GM21576 (cell line): ENCODE measurements at regions not wholly inside any gene's neighbourhood (a gene's known extent, or its start where the extent isn't known, plus 50 kb on each side); places are given as distances from the start of the nearest gene placed in this dataset.
"Not testable (repeated sequence)": the region's sequence is repeated elsewhere in the genome, so short reads cannot be mapped to it uniquely, and the experiment has no call there.

Experiments used
- ATAC-seq: cut with Tn5 transposase; IDR thresholded peaks from one replicate; pipeline ENCODE4 v1.9.1; 2021; ENCODE audit warnings: mild to moderate bottlenecking, moderate library complexity; ENCODE audit not compliant: unreplicated experiment

DNA sequence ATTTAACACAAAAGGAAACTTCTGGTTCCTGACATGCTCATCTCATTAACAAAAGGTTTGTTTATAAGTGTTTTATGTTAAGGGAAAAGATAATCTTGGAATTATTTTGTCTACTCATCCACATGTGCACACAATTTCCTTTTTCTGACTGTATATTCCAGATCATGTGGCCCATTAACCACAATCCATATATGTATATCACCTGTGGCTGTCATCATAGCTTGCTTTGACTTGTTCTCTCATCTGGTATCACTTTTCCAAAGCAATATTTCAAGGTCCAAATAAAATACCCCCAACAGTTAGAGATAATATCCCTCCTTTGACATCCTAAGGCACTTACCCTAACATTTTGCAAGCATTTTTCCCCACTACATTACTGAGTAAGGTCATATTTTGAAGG is 856.1 kb downstream of the CDH11 start:
- no peak for ATAC-seq

DNA sequence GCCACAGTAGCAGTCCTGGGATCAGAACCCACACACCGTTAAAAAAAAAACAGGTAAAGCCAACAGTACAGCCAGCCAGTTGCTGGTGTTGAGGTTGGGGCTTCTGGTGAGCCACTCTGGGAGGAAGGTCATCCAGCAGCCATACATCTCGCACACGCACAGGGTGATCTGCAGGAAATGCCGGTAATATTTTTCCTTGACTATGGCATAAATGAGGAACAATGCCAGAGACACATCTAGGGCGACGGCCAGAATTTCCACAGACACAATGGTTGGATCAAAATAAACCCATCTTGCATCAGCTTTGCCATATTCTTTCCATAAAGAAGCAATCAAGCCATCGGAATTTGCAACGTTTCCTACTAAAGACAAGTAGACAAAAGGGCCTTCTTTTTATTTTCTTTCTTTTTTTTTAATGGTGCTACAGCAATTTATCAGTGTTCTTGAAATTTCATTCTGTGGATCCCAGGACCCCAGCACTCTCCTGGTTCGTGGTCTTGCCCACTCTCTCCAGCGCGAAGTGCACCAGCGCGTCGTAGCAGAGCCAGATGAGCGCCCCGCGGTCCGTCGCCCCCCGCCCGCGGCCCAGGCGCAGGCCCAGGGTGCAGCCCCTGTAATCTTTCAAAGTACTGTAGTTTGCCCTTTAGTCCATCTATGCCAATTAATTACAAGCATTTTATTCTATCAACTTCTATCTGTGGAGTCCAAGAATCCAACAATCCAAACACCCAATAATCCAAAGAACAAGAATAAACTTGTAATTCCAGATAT is 861.0 kb downstream of the CDH11 start:
- ATAC-seq = not testable (repeated sequence)

DNA sequence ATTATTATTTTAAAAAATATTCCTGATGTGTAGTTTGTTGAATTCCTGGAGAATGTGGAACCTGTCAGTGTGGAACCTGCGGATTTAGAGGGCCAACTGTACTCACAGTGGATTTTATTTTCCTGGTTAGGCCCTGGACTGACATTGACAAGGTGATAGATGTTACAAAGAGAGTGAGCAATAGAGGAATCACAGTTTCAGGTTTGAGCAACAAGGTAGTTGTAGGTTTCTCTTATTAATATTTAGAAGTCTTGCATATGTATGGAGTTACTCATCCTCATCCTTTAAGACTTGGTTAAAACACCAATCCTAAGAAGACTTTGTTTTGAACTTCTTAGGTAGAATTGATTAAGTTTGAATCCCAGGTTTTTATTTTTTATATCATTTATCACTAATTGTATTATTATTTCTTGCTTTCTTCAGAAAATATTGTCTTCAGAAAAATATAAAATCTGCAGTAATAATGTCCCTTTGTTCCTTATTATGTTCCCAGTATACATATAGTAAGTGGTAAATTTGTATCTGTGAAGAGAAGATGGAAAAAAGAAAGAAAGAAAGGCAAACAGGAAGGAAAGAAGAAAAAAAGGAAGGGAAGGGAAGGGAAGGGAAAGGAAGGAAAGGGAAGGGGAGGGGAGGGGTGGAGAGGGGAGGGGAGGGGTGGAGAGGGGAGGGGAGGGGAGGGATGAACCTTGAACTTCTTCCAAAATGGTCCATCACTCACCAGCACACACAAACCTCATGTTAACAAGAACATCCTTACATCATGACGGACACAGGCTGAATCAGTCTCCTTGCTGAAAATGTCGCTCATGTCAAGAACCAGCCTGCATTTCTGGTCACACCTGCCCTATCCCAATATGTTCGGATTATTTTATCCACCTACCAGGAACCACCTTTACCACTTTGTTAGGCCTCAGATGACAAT is 867.2 kb downstream of the CDH11 start:
- ATAC-seq = no peak

DNA sequence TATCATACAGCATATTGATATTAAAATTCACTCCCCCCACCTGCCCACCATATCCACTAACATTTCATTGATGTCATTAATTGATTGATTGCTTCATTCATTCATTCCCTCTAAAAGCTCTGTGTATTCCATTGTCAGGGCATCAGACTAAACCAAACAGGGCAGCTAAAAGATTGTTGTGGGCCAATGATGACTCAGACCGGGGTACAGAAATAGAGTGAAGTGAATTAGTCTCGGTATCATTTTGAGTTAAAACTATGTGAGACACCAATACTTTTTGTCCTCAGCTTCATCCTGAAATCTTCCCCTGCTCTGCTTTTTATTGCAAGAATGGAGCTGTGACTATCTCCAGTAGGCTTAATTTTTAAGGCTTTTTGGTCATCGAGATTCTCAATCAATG is 868.3 kb downstream of the CDH11 start:
- no peak for ATAC-seq

DNA sequence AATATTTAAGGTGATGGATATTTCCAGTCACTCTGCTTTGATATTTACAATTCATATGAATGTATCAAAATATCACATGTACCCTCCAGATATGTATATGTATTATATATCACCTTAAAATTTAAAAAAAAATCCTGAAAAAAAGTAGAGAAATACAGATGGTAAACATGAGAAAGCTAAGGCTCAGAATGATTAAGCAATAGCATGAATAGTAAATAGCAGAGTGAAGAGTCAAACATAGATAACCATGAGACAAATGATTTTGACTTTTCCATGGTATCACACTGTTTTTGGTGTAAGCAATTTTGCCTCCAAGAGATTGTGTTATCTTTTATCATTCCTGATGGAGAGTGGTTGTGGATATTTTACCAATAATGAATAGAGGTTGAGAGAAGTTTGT is 868.8 kb downstream of the CDH11 start:
- ATAC-seq = no peak

DNA sequence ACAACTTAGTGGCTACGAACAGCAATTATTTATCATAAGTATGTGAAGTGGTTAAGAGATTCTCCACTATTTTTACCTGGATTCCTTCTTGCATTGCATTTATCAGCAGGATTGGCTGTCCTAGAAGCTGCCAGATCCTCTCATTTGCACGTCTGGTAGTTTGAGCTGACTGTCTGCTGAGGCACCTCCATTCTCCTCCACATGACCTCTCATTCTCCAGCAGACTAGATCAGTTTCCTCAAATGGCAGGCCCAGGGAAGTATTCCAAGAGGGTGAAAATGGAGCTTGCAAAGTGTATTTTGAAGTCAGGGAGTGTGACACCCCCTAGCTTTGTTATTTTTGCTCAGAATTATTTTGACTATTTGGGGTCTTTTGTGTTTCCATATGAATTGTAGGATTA is 870.1 kb downstream of the CDH11 start:
- no peak for ATAC-seq

DNA sequence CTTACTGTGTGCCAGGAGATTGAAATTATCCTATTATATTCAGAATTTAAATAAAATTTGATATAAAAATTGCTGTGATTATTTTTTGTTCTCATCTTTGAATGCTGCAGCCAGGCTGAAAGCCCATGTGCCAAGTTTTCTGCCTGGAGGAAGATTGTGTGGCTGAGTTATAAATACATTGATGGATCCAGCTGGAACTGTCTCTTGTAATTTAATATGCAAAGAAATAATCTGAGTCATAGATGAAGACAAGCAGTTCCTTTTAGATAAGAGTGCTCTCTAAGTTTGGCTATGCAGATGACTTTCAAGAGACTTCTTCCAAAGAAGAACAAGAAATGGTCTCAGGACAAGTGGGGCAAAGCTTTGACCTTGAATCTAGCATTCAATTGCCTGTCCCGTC is 871.0 kb downstream of the CDH11 start:
- no peak for ATAC-seq

DNA sequence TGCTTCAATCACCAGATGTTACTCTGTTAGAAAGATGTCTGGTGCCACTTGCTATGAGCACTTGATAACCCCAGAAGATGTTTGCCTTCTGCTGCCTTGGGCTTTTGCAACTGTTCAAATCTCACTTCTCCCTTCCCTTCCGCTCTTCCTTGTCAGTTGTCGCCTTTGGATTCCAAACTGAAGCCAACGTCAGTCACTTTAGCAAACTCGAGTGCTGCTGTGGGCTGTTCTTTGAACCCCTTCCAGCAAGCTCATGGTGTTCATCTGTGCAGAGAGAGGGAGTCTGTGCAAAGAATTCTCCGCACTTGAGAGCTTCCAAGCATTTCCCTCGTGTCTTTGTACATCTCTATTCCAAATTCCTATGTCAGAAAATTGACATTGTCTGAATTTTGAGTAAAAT is 879.4 kb downstream of the CDH11 start:
- ATAC-seq = no peak

DNA sequence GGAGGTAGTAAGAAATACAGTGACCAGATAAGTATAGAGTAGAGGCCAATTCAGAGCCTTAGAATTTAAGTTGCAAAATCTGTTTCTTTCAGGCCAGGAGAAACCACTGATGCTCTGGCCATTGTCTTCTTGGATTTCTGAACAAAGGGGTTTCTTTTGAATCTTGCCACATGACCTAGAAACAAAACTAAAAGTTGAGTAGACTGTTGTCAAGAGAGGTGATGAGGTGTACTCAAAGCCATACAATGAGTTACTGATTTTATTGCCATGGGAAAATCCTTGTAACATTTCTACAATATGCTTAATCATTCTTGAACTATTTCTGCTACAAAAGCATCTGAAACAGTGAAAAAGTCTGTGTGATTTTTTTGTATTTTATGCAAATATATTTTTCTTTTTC is 881.3 kb downstream of the CDH11 start:
- no peak for ATAC-seq

DNA sequence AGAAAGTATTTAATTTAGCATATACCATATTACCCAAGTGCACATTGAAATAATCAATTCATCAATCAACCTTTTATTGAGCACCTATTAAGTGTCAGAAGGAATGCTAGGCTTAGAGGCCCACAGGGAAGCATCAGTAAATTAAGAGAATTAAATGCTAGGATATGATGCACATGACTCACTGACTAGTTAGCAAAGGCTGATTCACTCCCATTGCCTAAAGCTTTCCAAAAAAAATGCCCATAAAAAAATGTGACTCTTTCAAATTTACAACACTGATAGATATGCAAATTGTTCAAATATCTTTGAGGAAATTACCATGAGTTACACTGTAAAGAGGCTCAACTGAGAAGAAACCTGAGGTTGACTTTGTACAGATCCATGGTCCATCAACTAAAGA is 883.3 kb downstream of the CDH11 start:
- ATAC-seq = no peak

DNA sequence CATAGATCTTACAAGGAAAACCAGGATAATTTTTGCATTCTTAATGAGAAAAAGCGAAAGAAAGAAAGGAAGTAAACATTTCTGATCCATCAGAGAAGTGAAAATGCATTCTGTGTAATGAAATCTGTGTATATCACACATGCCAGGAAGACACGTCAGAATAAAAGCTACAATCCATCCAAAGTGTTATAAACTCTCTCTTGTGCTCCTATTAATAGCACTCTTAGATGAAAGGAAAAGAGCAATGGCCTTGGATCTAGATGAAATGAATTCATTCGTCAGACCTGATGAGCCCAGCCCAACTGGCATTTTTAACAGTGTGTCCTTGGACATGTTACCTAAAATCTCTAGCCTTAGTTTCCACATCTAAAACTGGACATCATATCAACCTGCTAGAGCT is 885.5 kb downstream of the CDH11 start:
- ATAC-seq = no peak

DNA sequence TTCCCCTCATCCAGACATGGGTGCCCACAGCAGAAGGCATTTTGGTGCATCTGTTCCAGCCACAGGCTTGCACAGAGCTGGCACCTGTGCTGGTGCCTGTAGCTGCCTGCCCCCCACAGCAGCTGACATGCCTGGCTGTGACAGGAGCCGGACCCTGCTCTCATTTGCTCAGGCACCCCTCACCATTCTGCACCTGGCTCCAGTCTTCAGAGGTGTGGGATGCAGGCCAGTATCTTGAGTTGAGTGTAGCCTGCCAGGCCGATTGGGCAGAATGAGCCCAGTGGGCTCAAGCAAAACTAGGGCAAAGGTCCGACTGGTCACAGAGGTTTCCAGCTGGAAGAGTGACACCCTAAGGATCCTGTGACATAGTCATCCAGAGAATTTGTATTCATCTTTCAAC is 887.7 kb downstream of the CDH11 start:
- ATAC-seq = no peak

DNA sequence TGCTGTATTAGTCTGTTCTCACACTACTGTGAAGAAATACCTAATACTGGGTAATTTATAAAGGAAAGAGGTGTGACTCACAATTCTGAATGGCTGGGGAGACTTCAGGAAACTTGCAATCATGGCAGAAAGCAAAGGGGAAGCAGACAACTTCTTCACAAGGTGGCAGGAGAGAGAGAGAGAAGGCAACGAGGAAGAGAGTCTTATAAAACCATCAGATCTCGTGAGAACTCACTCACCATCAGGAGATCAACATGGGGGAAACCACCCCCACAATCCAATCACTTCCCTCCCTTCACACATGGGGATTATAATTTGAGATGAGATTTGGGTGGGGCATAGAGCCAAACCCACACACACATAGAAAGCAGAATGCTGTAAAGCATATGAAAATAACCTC is 896.2 kb downstream of the CDH11 start:
- ATAC-seq = no peak

DNA sequence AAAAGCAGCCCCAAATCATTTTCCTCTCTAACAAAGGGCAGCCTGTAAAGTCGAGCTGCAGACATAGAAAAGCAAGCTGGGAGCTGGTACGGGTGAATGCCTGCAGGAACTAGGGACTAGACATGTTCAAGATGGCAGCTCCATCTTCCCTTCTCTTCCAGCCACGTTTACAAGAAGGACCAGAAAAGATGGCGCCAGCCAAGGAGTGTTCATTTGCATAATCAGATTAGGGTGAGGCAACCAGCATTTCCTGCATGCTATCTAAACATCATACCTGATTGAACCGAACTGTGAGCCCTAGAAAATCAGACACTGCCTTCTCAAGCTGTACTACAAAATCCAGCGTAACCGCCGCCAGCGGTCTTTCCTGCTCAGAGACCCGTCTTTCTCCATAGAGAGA is 896.8 kb downstream of the CDH11 start:
- ATAC-seq = no peak

DNA sequence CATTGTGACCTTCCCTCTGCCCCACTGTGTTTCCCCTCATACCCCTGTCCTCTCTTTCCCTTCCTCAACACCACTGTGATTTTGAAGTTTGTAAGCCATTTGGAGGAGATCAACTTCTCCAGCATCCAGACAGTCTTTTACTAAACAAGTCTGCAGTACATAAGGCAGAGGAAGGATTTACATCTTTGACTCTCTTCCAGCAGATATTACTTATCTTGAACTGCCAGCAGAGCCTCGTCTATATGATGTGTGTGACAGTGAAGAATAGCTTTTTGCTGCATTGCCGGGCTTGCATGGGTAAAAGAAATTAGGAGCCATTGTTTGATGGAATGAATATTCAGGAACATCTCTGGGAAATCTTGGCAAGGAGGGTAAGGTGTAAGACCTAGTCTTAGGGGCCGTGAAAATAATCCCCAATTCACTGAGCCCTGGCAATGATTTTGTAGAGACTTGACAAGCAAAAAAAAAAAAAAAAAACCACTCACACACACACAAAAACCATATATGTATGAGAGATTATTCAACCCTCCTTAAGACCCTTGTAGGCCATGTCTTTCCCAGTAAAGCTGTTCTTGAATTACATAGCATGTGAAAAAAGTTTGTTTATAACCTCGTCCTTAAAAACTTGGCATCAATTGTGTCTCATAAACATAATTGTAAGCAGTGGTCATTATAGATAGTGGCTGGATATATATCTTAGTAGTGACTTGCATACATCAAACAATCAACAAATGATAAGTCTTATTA is 903.9 kb downstream of the CDH11 start:
- no peak for ATAC-seq

DNA sequence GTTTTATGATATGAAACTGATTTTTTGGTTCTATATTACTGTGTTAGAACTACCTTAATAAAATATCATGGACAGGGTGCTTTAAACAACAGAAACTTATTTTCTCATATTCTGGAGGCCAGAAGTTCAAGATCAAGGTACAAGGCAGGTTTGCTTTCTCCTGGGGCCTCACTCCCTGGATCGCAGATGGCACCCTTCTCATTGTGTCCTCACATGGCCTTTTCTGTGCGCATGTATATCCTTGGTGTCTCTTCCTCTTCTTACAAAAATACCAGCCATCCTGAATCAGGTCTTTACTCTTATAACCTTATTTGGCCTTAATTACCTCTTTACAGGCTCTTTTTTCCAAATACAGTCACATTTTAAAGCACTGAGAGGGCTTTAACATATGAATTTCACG is 906.1 kb downstream of the CDH11 start:
- no peak for ATAC-seq

DNA sequence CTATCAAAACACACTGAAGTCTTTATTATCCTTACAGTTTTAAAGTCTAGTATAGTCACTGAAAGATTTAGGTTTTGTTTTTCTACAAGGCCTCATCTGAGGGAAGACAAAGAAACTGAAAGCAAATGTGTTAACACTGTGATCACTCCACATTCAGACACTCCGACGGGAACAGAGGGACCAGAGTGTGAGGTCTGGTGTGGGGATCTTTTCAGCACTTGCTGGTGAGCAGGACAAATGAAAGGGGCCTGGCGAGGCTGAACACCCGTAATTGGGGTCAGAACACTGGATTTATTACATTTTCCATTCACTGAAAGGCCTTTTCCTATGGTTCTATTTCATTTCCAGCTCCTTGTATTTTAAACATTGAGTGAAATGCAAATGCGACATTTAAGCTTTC is 910.5 kb downstream of the CDH11 start:
- no peak for ATAC-seq

DNA sequence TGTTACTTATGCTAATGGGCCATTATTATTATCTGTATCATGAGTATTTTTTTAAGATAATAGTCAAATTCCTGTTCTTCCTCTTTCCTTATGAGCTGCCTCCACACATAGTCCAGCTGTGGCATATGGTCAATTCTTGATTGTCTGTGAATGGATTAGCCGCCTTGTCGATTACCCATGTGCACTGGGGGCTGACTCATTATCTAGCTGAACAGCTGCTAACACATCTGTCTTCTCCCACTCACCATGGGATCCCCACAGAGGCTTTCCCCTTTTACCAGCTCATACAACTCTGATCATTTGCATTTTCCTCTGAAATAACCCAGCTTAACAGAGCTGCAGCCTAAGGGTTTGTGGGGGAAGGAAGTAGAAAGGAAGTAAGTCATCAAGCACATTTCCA is 915.0 kb downstream of the CDH11 start:
- no peak for ATAC-seq

DNA sequence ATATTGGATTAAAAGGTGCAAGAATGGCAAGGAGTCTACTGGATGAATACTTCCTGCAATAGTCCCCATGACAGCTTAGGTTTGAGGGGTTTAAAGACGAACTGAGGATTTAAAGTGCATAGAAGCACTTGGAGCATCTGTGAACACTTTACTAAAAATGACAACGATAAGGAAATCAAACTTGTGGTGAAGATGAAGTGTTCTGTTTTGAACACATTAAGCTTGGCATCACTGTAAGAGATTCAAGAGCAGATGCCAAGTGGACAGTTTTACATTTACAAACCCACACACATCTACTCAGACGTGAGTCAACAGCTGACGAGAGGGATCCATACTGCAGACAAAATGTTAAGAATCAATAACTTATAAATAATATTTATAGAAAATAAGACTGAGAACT is 918.7 kb downstream of the CDH11 start:
- ATAC-seq = no peak

DNA sequence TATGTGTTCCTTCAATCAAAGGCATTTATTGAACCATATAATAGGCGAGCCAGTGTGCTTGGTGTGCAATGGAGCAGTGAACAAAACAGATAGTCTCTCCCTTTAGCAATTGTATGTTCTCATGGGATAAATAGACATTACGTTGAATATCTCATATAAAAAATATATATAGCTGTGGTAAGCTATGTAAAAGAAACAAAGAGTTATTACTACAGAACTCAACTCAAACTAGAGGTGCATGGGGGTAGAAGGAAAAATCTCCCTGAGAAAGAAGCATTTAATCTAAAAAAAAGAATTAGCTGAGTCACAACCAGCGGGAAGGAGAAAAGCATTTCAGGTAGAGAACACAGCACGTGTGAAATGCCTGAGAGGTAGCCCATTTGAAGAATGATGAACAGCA is 919.3 kb downstream of the CDH11 start:
- no peak for ATAC-seq

DNA sequence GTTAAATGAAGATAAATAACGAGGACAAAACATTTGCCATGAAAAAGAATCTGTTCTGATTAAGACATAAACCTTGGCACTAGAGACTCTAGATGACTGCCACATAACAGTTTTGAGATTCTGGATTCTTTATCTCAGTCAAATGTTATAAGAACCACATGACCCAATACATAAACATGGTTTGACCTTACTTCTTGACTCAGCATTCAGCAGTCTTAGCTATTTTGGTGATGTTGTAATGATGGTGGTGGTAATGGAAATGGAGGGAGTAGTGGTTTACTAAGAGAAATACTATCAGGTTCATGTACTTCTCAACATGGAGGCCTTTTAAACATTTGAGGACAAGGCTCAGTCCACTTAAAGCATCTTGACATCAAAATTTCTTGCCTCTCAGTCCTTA is 925.4 kb downstream of the CDH11 start:
- no peak for ATAC-seq

DNA sequence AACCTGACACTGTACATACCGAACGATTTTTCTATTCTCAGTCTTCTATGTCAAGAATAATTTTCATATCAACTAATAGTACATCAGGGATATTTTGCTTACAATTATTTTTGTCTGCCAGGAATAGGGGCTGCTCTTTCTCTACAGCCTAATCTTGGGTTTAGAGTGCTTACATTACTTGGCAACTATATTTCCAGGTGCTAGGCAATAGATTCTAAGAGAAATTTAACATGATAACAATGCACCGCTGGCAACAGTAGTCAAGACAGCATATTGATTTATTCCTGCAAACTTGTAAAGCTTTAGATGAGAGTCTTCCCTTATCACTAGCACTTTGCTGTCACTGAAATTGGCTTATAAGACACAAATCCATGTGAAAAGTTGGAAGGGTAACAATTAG is 935.9 kb downstream of the CDH11 start:
- no peak for ATAC-seq
